ENCODE measurements at regions not wholly inside any gene's neighbourhood (a gene's known extent, or its start where the extent isn't known, plus 50 kb on each side); places are given as distances from the start of the nearest gene placed in this dataset.
"Not testable (repeated sequence)": the region's sequence is repeated elsewhere in the genome, so short reads cannot be mapped to it uniquely, and the experiment has no call there.

DNA sequence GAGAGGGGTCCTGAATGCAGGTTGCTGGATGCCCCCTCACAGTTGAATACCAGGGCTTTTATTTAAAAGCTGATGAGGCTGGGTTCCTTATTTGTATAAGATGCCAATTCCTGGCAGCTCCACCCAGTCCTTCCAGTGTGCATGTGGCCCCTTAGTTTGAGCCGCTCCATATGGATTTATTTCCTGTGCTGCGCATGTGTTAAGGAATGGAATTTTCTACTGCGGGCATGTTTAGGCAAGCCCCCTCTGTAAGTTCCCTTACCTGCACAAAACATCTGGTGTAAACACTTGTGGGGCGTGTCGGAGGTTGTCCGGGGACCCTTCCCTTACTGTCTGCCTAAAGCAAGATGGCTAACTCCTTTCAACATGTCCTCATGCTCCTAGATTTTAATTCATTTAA lies 1901.4 kb downstream of the KHDRBS2 start:
- not testable (repeated sequence) for DNase-seq

DNA sequence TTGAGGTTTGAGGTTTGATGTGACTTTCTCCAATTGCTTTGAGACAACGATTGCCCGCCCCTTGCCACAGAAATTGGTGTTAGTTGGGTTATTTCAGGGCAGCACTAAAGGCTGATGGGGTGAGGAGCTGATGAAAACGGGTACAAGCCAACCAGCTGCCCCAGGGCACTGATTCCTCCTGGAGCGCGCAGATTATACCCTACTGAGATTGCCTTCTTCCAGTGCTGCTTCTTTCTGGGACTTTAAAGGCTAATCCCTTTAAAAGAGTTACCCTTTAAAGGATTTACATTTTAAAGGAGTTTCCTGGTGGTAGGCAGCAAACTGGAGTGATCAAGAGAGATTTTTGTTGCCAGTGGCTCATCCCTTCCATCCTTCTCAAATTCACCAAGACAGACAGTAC lies 1903.3 kb downstream of the KHDRBS2 start:
- not testable (repeated sequence) for DNase-seq

DNA sequence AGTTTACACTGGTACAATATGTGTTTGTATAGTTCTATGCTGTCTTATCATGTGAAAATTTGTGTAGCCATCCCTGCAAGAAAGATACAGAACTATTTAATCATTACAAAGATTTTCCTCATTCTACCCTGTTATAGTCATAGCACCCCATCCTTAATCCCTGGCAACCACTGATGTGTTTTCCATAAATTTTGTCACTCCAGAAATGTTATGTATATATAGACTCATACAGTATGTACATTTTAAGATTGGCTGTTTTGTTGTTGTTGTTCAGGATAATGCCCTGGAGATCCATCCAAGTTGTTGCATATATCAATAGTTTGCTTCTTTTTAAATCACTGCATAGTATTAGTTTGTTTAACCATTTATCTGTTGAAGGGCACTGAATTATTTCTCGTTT lies 1911.9 kb downstream of the KHDRBS2 start:
- DNase-seq = not testable (repeated sequence)

DNA sequence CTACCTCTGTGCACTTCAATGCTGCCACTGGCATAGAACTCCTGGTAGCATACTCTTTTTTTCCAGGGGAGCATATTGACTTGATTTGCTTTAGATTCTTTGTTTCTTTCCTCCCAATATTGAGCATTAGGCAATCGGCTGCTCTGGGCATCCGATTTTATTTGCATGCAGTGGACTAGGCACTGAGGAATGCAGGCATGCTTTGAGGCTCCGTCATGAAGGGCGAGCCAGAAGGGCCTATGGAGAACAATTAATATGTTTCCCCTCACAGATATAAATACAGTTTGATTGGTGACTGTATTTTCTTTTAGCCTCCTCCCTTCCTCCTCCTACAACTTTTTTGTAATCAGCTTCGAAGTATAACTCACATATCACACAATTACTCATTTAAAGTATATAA lies 1918.2 kb downstream of the KHDRBS2 start:
- not testable (repeated sequence) for DNase-seq

DNA sequence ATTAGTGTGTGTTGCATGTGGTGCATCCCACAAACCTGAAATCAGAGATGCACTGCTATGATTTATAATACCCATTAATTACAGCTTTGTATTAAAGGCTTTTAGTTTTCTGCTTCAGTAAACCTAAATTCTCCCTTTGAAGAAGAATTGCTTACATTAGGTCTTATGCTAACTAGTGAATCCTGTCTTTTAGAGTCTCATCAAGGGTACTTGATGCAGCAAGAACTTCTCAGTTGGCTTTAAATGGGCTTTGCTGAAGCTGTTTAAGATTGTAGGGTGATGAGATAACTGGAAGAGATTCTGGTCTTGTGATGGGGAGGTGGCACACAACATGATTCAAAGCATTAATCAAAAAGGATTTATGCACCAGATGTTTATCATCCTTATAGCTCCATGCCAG lies 1920.1 kb downstream of the KHDRBS2 start:
- not testable (repeated sequence) for DNase-seq

DNA sequence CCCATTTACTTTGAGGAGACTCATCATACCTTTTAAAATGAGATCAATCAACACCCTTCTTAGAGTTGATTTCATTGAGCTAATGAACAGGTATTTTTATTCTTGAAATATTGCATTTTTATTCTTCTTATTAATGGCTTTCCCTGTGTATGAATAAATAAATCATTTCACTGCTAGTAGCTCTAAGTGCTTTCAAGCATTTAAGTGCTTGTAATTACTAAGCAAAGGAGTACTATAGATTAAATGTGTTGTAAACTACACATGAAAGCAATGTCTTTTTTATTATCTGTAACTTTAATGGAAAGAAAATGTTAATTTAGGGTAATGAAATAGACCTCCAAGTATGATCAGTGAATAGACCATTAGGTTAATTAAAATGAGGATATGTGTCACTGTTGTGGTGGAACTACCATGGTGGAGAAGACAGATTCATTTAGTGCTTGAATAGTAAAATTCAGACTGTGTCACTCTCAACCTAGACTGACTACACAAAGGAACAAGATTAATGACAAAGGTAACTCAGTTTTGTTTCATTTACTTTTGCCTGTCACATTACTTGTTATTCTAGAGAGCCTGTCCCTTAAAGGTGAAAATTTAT lies 1943.5 kb downstream of the KHDRBS2 start:
- not testable (repeated sequence) for DNase-seq

DNA sequence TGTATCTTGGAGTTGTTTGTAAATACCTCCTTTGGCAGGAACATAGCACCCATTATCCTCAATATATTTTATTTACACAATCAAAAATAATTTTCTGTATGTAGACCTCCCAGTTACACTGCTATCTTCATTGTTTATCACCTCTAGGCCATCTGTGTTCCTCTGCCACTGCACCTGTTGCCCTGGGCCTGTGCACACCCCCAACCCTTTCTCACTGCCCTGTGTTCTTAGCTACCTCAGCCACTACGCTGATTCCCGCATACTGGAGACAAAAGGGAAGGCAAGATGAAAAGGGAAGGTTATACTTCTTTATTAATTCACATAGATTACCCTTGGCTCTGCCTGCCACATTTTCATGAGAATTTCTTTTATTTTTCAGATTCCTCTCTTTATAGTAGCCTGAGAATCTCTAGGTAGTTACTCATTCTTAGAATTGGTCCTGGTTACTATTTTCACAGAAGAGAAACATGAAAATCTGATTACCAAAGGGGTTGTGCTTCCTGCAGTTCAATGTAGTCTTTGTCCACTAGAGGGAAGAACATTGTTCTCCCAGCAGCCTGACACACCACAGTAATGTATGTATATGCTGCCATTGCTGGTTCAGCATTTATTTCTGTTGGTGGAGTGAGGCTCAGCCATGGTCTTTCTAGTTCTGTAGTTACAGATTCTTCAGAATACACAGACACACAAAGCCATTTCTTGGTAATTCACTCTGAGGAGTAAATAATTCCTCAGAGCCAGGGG lies 1947.5 kb downstream of the KHDRBS2 start:
- not testable (repeated sequence) for DNase-seq

DNA sequence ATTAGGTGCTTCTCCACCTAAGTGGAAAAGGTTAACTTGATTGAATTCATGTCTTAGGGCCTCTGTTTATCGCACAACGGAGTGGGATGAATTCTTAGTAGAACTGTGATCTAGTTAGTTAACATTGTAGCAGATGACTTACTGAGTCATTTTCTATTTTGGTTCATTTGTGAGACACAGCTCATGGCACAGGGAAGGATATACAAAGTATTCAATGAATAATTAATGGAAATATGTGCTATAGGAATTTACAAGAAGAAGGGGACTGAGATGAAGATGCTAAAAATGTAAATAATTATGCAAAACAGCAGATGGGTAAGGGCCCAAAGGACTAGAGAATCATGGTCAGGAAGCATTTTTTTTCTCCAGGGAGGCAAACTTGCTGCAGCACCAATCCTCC lies 1950.9 kb downstream of the KHDRBS2 start:
- not testable (repeated sequence) for DNase-seq

DNA sequence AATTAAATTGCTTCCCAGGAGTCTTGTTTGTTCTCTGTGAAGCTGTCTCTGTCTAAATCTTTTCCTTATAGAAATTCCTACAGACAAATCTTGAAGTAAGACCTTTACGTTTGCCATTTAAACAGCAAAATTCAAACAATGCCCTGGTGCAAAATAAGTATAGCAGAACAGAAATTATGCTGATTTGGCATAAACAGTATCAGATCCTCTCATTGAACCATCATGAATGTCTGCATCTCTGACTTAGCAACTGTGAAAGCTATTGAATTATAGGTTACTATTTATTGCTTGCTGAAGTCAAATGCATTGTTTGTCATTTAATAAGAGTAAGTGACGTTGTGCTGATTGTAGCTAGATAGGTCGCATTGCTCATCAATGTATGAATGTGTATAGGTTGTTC lies 1952.3 kb downstream of the KHDRBS2 start:
- DNase-seq = not testable (repeated sequence)

DNA sequence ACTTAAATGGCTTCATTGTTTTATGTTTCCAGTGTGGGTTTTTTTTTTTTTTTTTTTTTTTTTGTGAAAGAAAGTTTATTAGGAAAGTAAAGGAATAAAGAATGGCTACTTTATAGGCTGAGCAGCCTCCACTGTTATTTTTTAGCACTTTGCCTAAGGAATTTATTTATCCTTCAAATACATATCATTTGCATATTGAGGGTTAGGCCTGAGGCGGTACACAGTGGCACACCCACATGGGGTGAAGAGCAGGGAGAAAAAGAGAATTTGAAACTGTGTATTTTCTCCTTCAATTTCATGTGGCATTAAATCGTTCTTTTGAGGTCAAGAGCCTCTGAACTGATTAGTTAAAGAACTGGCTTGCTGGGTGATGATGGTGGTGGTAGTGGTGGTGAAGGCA lies 1977.1 kb downstream of the KHDRBS2 start:
- DNase-seq = not testable (repeated sequence)
